ENCODE measurements at regions not wholly inside any gene's neighbourhood (a gene's known extent, or its start where the extent isn't known, plus 50 kb on each side); places are given as distances from the start of the nearest gene placed in this dataset.
"Not testable (repeated sequence)": the region's sequence is repeated elsewhere in the genome, so short reads cannot be mapped to it uniquely, and the experiment has no call there.

DNA sequence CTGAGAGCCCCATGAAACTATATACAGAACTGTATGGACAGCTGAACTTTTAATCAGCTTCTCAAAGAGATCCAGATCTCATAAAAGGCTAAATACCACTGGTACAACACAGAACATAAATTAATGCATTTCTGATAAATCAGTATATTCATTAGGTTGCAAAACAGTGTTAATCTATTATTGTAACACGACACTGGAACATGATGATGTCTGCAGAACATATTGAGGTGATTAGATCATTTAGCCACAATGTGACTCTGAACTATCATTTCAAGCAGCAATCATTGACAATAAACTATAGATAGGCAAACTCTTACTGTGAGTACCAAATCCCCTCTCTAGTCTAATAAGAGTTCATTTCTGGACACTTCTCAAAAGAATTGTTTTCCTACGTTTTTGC lies 50.3 kb downstream of the GASK1B start:
- no peak for DNase-seq (ENCODE audit: low read depth in 3 of 3)

DNA sequence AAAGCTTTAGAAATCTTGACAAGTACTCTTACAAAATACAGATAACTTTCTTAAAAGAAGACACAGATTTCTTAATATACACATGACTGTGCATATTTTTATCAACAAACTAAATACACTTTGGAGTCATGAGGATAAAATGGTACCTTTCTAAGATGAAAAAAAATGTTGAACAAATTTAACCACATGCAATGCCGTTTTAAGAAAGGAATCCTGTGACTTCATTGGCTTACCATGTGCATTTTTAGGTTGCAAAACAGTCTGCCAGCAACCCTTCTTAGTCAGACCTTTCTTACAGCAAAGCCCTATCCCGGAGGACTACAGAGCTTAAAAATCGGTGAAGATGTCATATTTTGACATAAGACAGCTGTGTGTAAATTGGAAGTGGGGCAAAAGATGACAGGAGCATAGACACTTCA lies 51.7 kb downstream of the GASK1B start:
- no peak for DNase-seq (ENCODE audit: low read depth in 3 of 3)

DNA sequence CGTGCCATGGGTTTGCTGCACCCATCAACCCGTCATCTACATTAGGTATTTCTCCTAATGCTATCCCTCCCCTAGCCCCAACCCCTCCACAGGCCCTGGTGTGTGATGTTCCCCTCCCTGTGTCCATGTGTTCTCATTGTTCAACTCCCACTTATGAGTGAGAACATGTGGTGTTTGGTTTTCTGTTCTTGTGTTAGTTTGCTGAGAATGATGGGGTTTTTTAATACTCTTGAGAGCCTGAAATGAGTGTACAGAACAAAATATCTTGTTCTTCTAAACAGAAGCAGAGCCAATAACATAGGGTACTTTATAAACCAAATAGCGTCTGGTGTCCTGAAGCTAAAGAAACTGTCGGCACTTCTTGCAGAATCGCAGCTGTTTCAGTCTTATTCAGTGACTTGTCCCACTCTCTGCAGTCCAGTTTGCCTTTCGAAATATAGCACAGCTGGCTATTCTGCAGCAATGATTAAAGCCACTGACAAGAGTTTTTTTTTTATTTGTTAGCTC lies 52.1 kb downstream of the GASK1B start:
- DNase-seq (ENCODE audit: low read depth in 3 of 3), result not testable (repeated sequence)

DNA sequence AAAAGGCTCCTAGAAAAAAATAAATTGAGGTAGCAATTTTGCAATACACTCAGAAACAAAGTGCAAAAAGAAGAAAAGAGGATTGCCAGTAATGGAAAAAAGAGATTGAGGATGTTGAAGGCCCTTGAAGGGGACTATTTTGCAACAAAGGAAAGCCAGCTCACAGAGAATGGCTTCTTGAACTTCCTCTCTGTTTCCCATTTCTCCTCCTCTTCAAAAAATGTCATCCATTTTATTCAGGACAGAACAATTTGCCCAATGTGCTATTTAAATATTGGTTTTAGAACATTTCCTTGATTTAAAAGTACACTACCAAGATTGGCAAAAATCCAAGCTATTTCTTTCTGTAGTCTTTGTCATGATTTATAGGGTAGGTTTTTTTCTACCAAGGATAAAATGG lies 60.2 kb downstream of the GASK1B start:
- DNase-seq (ENCODE audit: low read depth in 3 of 3), result no peak

DNA sequence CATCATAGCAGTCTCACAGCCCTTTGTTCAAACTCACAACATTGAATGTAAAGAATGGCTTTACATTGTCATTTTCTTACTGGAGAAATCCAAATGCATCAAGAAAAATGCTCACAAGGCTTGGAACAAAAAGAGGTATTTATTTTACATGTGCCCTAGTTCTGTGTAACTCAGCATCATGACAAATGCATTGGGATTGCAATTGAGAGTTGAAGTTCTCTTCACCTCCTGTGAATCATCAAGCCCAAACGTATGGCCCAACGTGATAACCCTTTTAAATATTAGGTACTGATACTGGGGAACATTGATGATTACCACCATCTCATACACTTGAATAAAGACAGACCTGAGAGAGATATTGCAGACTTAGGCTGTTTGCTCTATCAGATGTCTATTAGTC lies 61.6 kb downstream of the GASK1B start:
- no peak for DNase-seq (ENCODE audit: low read depth in 3 of 3)

DNA sequence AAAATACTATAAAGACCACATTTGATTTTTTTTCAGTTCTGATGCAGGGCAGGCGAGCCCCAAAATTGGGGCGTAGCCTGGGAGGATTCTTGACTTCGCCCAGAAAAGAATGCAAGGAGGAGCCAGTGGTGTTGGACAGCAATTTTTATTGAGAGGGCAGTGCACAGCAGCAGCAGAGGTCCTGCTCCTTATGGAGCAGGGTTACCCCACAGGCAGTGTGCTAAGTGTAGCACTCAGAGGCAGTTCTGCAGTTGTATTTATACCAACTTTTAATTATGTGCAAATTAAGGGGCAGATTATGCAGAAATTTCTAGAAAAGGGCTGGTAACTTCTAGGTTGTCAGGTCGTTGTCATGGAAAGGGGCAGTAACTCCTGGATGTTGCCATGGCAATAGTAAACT lies 69.9 kb downstream of the GASK1B start:
- DNase-seq (ENCODE audit: low read depth in 3 of 3), result no peak

DNA sequence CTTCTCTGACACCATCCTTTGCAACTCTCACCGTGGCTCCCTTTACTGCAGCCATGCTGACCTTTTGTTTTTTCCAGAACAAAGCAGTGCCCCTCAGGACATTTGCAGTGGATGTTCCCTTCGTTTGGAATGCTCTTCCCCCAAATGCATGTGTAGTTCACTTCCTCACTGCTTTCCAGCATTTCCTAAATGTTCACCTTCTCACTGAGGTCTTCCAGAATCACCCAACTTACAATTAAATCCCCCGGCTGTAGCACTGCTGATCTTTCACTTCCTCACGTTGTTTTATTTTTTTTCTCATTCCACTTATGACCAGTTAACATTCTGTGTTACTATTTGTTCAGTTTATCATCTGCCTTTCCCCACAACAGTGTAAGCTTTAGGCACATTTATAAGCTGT lies 73.1 kb downstream of the GASK1B start:
- no peak for DNase-seq (ENCODE audit: low read depth in 3 of 3)

DNA sequence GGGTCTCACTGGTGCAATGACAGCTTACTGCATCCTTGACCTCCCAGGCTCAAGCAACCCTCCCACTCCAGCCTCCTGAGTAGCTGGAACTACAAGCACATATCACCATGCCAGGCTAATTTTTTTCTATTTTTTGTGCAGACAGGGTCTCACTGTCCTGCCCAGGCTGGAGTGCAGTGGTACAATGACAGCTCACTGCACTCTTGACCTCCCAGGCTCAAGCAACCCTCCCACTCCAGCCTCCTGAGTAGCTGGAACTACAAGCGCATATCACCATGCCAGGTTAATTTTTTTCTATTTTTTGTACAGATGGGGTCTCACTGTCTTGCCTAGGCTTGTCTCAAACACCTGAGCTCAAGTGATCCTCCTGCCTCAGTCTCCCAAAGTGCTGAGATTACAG lies 74.0 kb downstream of the GASK1B start:
- DNase-seq (ENCODE audit: low read depth in 3 of 3), result no peak

DNA sequence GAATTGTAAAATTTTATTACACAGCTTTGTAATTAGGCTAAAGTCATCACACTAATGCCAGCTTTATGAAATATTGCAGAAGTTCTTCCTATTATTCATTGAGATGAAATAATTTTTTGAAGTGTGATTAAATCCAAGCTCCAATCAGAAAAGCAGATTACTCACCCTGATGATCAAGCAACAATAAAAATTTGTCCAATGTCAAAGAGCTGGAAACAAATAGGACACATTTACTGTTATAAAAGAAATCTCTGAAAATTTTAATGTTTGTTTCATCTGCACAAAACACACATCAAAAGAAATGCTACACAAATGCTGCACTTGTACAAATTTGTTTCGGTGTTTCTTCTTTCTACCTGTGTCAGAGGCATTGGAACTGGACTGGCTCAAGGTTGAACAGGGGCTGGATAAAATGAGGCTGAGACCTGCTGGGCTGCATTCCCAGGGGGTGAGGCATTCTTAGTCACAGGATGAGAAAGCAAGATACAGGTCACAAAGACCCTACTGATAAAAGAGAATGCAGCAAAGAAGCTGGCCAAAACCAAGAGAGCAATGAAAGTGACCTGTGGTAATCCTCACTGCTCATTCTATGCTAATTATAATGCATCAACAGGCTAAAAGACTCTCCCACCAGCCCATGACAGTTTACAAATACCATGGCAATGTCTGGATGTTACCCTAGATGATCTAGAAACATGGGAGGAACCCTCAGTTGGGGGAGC lies 78.3 kb downstream of the GASK1B start:
- no peak for DNase-seq (ENCODE audit: low read depth in 3 of 3)

DNA sequence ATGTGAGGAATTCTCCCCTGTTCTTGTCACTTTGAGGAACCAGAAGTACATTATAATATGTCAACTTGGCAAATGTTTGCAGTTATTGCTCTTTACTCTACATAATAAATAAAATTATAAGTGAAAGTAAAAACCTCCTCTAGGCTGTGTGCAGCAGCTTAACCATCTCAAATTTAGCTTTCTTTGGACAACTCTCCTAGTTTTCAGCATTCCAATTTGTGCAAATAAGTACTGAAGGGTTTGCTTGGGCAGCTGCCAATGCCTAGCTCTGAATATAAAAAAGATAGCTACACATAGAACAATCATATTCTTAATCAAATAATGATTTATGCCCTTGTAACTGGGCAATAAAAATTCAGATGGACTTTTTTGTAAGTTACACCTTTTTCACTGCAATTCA lies 82.5 kb downstream of the GASK1B start:
- DNase-seq (ENCODE audit: low read depth in 3 of 3), result no peak

DNA sequence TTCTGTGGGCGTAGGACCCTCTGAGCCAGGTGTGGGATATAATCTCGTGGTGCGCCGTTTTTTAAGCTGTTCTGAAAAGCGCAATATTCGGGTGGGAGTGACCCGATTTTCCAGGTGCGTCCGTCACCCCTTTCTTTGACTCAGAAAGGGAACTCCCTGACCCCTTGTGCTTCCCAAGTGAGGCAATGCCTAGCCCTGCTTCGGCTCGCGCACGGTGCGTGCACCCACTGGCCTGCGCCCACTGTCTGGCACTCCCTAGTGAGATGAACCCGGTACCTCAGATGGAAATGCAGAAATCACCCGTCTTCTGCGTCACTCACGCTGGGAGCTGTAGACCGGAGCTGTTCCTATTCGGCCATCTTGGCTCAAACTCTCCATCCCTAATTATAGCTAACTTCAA lies 82.9 kb downstream of the GASK1B start:
- DNase-seq (ENCODE audit: low read depth in 3 of 3), result not testable (repeated sequence)

DNA sequence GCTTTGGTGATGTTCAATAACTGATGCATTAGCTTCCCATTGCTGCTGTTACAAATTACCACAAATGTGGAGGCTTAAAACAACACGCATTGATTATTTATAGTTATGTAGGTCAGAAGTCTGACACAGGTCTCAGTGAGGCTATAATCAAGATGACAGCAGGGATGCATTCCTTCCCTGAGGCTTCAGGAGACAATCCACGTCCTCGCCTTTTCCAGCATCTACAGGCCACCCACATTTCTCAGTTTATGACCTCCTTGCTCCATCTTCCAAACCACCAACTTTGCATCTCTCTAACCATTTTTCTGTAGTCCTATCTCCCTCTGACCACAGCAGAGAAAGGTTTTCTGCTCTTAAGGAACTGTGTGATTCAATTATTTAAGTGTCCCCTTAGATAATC lies 92.5 kb downstream of the GASK1B start:
- DNase-seq (ENCODE audit: low read depth in 3 of 3), result no peak

DNA sequence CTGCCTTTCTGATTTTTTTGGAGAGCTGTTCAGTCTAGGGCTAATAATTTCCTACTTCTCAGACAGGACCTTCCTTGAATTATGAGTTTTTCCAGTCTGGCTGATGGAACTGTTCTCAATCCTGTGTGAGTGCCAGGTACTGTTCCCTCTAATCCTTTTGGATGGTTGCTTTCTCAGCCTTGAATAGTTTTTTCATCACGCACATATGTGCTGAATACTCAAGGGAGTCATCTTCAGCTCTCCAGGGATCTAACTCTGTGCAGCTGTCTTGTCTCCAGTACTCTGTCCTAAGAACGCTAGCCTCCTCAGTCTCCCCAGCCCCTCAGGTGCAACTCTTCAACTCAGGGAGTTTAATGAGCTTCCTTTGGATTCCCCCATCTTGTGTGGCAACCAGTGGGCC lies 93.2 kb downstream of the GASK1B start:
- DNase-seq (ENCODE audit: low read depth in 3 of 3), result no peak

DNA sequence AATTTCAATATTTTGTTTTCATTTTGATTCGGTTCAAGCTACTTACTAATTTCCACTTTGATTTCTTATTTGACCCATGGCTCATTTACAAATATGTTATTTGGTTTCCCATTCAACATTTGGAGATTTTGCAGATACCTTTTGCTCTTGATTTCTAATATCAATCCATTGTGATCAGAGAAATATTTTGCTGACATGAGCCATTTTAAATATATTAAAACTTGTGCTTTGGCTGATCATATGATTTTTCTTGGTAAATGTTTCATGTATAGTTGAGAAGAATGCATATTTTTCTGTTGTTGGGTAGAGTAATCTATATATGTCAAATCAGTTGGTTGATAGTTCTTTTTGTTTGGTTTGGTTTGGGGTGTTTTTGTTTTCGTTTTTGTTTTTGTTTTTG lies 95.0 kb downstream of the GASK1B start:
- DNase-seq (ENCODE audit: low read depth in 3 of 3), result no peak

DNA sequence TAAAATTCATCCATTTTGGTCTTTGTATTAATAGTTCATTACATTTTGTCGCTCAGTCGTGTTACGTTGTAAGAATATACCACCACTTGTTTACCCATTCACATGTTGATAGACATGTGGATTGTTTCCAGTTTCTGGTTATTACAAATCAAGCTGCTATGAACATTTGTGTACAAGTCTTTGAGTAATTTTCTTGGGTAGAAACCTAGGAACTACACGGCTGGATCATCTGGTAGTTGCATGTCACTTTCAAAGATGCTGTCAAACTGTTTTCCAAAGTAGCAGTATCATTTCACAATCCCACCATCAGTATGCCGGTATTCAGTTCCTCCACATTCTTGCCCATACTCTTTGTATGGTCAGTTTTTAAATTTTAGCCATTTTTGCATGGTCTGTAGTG lies 98.0 kb downstream of the GASK1B start:
- DNase-seq (ENCODE audit: low read depth in 3 of 3), result no peak

DNA sequence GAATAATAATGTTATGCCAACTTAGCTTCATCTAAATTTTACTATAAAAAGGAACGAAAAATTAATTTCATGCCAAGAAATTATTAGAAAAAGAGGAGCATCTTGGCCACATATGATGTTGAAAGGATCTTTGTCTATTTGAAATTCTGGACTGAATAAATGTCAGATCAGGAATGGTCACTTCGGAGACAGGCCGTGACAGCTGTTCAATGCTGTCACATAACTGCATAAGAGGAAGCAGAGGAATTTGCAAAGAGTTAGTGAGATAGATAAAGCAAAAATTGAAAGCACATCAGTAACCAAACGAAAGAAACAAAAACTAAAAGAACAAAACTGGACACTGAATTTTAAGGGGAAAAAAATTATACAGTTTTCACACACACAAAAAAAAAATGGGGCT lies 100.9 kb downstream of the GASK1B start:
- no peak for DNase-seq (ENCODE audit: low read depth in 3 of 3)

DNA sequence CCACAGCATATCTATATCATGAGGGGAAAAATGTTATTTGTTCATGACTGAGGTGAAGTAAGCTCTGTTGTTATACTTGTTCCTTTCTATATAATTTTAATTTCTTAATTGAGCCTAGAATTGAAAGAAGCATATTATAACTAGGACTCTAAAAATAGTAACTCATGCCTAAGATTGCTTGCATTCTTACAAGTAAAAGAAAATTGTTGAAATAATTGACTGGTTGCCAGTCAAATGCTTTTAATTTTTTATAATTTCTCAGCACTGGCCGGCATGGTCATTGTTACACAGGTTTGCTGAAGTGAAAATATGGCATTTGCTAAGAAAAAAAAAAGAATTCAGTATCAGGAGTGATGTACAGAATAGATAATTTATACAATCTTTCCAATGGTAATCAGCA lies 104.8 kb downstream of the GASK1B start:
- DNase-seq (ENCODE audit: low read depth in 3 of 3), result no peak

DNA sequence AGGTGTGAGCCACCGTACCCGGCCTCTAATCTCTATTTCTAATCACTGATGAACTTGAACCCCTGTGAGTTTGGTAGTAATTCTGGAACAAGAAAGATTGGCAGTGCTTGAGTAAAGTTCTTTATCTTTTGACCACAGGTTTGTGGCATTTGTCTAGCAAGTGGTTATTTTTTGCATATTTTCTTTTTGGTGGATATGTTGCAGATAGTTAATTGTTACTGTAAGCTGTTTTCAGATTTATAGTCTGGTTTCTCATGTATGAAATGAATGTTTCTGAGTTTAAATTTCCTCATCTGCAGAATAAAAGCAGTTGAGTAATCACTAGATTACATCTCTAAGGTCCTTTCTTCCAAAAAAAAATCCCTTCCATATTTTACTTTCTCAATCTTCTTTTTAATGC lies 105.2 kb downstream of the GASK1B start:
- DNase-seq (ENCODE audit: low read depth in 3 of 3), result no peak

DNA sequence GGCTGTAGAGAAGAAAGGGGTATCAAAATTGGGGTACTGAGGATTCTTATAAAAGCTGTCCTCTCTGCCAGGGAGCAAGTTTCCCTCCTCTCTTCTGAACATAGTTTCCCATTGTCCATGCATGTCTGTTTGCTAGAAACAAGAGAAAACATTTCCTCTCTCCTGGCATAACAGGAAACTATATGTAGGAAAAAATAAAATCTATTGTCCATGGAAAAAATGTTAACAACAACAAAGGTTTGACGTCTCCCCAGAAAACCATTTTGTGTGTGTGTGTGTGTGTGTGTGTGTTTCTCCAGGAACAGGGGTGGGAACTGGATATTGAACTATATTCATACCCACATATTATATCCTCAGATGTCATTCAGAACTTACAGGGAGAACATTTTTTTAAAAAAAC lies 107.2 kb downstream of the GASK1B start:
- DNase-seq (ENCODE audit: low read depth in 3 of 3), result no peak

DNA sequence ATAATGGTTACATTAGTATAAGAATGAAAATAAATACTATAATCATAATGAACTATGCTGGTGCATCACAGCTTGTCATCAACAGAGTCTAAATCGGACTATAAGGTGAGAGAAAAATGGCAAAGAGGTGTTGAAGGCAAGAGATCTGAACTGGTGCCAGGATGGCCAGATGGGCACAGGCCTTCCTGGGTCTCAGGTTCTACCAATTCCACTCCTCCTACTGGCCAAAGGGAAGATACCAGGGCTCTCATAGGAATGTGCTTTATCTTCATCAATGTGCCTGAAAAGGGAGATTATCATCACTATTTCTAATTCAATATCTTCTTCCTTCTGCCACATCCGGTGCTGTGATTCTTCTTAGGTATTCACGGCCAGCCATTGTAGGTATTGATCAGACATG lies 107.6 kb downstream of the GASK1B start:
- DNase-seq (ENCODE audit: low read depth in 3 of 3), result no peak

DNA sequence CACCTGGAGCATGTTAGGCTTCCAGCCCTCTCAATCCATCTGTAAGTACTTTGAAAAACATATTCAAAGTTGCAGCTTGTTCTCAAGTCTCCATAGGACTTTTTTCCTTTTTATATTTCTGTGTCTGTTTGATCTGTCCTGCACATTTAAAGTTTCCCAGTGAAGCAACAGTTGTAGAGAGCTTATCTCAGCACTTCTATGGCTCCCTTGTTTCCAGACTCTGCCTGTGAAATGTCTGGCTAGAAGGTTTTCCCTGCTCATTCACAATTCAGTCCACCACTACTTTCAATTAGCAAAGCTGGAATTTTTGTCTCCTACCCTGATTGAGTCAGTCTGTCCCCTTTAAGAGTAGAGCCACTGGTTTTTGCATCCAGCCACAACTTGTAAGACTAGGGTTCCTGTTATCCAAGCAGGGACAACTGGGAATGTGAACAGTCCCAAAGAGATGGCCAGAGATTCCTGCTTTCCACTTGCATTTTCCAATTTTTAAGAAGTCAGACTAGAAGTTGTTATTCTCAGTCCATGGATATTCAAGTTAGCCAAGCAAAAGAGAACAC lies 116.1 kb downstream of the GASK1B start:
- no peak for DNase-seq (ENCODE audit: low read depth in 3 of 3)

DNA sequence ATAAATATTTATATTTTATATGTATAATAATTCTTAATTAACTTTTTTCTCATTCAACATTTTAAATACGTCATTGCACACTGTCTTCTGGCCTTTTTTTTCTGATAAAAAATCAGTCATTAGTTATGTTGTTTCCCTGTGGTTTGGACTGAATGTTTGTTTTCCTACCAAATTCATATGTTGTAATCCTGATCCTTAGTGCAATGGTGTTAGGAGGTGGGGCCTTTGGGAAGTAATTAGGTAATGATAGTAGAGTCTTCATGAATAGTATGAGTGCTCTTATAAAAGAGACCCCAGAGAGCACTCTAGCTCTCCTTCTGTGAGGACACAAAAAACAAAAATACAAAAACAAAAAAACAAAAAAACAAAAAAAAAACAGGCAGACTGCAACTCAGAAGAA lies 117.2 kb downstream of the GASK1B start:
- no peak for DNase-seq (ENCODE audit: low read depth in 3 of 3)

DNA sequence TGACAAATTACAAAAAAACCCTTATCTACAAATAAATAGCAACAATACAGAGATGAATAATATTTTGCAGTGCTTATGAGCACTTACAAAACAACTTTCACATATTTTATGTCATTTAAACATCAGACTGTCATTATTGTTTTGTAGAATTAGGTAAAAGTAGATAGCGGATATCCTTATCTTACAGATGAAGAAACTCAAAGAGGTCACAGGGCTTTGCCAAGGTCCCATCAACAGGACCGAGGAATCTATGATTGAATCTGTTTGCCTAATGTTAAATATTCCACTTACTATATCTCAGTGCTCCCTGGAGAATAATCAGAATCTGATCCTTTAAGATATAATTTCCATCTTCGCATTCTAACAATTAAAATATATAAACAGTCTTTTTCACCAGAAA lies 119.0 kb downstream of the GASK1B start:
- no peak for DNase-seq (ENCODE audit: low read depth in 3 of 3)

DNA sequence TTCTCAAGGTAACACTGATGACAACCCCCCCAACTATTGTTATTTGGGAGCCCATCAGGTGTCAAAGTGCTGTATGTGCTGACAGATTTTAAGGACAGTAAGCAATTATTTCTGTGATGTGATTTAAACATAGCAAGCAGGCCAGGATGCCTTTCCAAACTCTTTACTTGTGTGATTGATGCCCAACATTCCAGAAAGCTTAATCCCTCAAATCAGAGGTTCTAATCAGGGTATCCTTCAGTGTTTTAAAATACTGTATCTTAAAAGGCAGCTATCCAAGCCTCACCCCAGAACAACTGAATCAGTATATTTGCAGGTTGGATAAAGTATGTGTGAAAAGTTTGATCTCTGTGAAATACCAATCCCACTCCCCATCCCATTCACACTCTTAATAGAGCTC lies 119.7 kb downstream of the GASK1B start:
- no peak for DNase-seq (ENCODE audit: low read depth in 3 of 3)

All from stimulated activated CD4-positive, alpha-beta T cell treated with anti-CD3 and anti-CD28 coated beads, TNF-alpha, amount 100 ng/mL, for 24 hours (primary cell).